HG02798 (cell line): ENCODE measurements at regions not wholly inside any gene's neighbourhood (a gene's known extent, or its start where the extent isn't known, plus 50 kb on each side); places are given as distances from the start of the nearest gene placed in this dataset.

Experiments
- ATAC-seq: cut with Tn5 transposase; IDR thresholded peaks from one replicate; pipeline ENCODE4 v1.9.1; 2021; ENCODE audit warnings: mild to moderate bottlenecking; ENCODE audit not compliant: unreplicated experiment, poor library complexity

DNA sequence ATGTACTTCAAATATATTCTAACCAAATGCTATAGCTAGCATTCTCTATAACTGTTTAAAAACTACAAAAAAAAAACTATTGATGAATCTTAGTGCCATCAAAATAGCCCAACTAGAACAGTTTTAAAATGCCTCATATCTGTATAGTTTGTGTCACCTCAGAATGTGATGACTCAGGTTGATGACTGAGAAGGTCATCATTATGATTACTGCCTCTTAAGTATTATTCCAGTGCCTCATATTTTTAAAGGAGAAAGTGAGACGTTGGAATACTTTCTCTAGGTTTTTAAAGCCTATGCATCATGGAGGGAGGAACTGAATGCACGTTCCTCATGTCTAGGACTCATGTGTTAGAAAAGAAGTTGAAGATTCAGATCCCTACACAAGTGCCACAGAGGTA, 88.2 kb downstream of the TMA16 start:
- no peak for ATAC-seq

DNA sequence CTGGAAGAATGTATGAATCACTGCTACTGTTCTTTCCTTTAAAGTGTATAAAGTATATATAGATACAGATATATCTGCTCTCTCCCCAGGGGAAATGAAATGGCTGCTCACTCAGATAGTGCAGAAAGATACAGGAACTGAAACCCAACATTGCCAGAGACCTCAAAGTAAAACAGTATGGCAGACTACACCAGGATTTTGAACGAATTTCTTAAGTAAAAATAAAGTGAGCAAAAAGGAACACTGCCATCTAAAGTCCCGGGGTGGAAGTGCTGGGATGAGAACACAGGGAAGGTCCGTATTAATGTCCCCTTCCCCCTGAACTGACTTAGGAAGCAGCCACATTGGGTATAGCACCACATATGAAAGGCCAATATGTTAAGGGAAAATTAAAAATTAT, 93.4 kb downstream of the TMA16 start:
- peak; percentile 54 for ATAC-seq

DNA sequence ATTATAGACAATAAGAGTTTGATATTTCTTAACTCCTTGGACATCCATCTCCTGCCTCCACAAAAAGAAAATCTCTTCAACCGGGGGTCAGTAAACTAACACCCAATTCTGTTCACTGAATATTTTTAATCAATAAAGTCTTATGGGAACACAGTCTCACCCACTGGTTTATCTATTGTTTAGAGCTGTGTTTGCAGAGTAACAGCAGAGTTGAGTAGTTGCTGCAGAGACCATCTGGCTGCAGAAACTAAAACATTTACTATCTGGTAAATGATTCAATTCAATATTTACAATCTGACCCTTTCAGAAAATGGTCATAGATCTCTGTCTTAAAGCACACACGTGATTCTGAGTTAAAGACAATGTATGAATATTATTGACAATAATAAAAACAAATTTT, 94.0 kb downstream of the TMA16 start:
- no peak for ATAC-seq

DNA sequence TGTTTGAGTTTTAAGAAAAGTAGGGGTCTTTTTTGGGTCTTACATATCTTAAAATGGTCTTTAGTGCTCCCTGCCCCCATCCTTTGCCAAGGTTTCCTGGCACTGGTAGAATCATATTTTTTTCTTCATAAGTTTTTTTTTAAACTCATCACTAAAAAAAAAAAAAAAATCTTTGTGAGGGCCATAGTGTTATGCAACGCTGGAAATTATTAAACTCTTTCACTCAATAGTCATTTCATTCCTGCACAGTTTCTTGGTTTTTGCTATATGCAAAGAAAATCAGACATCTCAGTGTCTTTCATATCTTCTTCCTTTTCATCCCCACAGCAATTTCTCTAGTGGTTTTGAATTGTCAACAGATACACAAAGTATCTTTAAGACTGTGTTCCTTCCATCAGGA, 95.6 kb downstream of the TMA16 start:
- no peak for ATAC-seq

DNA sequence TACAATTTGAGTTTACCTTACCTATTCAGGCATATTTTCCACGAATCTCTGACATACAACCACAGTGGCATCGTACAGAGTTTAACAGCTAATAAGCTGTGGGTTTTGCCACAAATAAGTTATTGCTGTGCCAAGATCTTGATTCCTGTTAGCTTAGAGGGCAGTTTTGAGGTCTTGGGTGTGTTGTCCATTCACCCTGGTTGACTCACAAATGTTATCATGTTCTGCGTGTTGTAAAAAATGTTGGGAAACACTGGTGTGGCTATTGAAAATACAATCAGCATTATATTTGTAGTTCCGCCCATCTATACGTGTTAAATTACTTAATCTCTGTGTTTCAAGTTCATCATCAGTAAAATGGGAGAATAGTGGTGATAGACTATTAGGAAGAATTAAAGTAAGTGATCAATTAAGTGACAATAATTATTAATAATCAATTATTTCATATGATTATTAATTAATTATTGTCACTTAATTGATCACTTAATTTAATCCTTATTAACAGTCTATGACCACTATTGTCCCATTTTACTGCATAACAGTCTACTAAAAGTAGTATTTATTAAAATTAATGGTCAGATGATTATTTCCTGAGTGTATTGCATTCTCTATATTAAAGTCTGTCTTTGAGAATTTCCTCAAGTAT, 96.3 kb downstream of the TMA16 start:
- no peak for ATAC-seq

DNA sequence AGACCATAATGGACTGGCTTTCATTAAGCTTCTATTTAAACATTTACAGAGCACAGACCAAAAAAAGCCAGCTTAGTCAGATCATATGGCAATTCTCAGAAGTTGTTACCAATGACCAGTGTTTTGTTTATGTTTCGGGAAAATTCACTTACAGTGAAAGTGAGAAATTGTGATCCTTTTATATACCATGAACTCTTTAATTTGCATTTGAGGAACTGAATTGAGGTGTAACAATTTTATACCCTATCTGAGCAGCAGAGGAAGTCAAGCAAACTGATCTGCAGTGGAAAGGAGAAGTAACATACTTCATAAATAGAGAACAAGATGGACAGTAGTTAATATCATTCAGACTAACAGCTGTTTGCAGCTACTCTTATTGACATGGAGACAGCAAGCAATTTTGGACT, 97.1 kb downstream of the TMA16 start:
- peak; percentile 83 for ATAC-seq

DNA sequence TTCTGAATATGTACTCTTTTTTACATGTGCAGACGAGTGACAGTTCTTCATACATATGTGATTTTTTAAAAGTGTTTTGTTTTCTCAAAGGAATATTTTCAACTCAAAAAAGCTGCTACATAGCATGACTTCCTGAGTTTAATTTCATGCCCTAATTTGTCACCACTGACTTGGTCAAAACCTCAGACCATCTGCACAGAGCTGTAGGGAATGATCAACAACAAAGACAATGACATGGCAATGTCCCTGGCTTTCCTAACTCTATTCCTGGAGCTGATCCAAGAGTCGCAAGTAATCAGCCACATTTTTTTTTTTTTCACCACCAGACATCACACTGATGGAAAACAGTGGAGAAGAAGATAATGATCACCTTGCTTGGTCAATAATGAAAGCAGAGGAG, 97.7 kb downstream of the TMA16 start:
- ATAC-seq: no peak

DNA sequence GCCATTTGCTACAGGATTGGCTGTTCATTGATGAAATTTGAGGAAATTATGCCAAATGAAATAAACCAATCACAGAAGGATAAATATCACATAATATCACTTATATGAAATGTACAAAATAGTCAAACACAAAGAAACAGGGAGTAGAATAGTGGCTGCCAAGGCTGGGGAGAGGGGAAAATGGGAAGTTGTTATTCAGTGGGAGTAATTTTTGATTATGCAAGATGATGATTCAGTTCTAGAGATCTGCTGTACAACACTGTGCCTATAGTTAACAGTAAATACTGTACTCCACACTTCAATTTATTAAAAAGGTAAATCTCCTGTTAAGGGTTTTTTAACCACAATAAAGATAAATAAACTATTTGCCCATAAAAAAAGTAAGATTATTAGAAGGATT, 101.1 kb downstream of the TMA16 start:
- ATAC-seq: no peak

DNA sequence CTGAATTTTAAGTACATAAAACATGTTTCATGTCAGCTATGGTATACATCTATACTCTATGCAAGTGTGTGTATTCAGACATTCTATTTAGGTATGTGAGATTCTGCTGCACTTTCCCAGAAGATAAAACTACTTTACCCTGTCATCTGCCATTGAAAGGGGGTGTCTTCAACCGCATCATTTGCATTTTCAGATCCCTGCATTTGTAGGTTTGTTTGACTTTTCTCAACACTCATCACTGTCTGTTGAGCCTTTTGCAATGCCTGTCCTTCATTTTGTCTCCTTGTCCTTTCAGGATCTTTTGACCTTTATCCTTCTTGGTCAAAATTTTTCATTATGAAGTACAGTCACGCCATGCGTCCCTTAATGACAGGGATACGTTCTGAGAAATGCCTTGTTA, 103.5 kb downstream of the TMA16 start:
- peak; percentile 65 for ATAC-seq

DNA sequence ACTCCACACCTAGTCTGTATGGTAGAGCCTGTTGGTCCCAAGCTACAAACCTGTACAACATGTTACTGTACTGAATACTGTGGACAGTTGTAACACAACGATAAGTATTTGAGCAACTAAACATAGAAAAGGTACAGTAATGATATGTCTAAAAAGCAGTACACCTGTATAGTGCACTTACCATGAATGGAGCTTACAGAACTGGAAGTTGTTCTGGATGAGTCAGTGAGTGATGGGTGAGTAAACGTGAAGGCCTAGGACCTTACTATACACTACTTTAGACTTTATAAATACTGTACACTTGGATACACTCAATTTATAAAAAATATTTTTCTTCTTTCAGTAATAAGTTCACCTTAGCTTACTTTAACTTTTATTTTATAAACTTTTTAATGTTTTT, 104.0 kb downstream of the TMA16 start:
- peak; percentile 28 for ATAC-seq

DNA sequence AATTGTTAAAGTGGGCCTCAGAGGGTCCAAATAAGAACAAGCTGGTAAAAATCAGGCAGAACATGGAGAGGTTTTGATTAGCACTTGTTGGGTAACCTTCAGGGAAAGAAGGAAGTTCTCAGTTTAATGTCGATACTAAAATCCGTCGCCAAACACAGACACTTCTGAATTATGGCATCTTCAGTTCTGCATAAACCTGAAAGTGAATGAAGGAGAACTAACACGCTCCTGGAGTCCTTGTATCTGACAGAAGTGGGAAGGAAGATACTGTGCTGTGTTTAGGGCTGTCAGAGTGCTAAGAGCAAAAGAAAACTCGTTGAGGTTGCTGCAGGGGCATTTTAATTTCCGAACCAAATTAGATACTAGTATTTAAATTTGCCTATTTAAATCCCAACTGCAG, 106.2 kb downstream of the TMA16 start:
- ATAC-seq: no peak

DNA sequence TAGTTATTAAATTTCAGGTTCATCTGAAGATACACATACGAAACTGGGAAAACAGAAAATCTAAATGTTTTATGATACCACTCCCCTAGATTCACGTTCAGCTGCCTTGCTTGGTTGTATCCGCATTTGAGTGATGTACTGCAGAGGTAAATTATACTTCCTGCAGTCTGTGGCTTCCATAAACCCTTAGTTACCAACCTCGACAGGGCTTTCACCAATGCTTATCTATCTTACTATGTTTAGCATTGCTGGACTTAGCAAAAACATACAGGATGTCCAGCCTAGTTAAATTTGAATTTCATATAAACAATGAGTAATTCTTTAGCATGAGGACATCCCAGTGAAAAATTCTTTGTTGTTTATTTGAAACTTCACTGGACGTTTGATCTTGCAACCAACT, 108.8 kb downstream of the TMA16 start:
- ATAC-seq: no peak

DNA sequence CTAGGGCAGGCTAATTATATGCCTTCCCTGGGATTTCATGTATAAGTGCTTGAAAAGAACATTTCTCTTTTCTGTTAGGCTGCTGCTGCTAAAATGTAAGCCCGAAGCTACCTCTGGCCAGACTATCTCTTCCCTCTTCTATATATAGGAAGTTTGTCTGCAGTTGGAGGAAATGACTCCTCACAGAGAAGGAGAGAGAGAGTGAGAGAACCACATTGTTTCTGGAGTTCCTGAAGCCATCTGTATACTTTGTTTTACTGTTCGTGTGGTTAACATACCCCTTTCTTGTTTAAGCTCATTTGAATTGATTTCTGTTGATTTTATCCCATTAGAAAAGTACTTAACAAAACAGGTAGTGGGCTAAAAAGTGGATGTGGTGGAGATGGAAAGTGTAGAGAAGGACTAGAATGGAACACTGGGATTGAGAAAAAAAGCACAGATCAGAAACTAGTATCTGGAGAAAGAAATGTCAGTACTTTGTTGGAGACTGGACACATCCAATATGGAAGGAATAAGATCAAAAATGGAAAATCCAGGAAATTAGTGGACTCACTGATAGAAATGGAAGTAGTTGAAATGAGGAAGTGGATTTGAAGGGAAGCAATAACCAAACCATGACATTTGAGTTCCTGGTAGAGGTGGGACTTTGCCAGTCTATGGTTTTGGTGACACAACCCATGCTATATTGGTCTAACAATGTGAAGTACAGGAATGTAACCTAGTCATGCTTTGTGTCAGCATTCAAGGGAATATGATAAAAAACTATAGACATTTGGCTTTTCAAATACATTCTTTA, 112.6 kb downstream of the TMA16 start:
- no peak for ATAC-seq

DNA sequence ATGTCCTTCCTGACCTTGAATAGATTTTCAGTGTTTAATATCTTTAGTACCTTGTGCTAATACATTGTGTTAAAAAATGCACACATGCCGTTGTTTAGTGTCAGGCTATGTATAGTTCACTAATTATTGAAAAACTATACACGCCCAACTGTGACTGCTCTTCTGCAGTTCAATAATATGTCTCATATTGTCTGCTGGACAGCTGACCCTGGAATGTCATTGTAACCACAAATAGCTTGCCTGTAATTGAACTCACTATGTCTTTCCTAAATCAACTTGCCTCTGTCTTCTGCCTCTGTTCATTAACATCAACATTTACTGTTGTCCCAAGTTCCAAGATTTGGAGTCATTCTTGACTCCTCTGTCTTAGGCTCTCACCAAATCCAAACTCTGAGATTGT, 114.5 kb downstream of the TMA16 start:
- ATAC-seq: no peak

DNA sequence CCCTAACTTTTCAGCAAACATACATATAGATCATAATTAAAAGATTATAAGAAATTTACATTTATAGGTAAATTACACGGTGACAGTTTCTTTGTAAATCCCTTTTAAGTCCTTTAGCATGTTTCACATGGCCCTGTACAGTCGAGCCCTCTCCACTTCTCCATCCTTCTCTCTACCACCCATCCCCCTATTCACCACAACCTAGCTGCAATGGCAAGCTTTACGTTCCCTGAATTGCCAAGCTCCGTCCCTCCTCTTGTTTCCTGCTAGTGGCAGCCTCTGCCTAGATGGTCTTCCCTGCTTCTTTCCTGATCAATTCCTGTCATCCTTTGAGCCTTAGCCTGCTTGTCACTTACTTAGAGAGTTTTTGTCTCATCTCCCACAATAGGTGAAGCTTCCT, 116.2 kb downstream of the TMA16 start:
- ATAC-seq: no peak

DNA sequence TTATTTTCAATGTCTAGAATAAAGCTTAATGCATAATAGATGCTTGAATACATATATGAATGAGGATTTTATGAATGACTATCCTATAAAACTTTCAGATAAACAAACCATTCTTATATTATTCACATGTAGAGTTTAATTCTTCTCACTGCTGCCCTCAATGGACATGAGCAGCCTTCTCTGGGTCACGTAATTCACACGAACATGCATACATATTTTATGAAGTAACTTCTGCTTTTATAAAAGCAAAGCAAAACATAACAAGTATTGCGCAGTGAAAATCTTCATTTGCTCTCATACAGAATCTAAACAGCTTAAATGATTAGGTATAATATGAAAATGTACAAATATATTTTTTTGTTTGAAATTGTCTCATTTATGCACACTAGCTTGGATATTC, 116.7 kb downstream of the TMA16 start:
- ATAC-seq: no peak

DNA sequence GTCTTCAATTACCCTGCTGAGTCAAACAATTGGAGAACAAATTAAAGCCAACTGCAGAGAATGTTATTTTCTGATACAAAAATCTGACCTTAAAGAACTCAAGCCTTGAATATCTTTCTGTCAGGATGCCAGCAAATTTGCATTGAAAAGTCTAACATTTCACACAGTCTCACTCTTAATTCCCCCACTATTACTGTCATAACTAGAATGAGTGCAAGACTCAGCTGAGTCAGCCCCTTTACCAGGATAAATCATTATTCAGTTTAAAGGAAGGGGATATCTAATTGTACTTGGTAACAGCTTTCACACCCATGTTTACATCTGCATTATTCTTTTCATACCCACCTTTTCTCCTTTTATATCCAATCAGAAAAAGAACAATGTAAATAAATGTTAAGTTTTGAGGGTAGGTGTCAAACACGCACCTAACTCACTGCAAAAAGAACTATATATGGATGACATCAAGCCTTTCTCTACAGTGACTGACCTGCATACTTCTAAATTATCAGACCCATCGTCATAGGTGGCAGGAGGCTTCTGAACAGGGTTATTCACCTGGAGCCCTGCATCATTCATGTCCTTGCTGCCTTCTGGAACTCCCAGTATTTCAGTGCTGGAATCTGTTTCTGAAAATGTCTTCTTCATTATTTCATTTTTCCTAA, 117.4 kb downstream of the TMA16 start:
- ATAC-seq: peak; percentile 66

DNA sequence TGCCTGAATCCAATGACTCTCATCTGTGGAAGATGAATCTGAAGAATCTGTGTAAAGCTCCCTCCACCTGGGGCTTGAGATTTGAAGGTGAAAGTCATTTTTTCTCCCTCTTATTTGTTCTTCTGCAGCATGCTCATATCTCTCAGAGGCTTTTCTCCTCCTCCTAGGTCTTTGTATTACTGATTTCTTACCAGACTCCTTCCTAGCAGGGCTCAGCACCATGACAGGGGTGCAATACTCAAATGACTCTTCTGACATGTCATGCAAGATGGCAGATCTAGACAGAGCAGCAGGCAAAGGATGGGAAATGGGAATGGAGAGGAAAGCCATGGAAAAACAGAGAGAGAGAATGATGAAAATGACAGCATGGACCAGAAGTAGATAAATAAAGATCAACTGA, 118.3 kb downstream of the TMA16 start:
- ATAC-seq: no peak

DNA sequence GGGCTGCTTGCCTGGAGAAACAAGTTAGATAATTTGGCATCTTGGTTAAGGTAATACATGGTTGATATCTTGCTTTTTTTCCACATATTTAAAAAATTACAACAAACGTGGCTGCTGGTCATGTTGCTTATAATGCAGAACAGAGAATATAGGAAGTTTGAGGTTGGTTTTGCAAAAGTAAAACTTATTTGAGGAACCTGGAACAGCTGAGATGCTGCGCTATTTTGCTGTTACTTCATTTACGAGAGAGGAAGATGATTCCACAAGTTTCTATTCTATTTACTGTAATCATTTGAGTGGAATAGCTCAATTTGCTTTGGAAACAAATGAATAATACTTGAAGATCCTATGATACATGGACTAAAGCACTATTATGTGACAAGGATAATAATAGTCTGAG, 118.9 kb downstream of the TMA16 start:
- ATAC-seq: no peak

DNA sequence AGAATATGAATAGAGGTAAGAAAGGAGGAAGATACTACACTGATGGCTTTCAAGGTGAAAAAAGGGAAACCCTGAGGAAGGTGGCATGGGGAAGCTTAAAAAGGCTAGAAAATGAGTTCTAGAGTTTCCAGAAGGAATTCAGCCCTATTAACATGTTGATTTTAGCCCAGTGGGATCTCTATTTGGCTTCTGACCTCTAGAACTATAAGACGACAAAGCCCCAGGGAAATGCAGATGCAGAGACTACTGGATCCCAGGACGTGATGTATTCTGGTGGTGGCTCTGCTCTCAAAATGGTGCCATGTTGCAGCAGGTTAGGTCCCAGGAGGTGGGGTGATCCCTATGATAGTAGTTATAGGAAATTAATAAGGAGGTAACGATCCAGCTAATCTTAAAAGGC, 120.4 kb downstream of the TMA16 start:
- ATAC-seq: no peak

DNA sequence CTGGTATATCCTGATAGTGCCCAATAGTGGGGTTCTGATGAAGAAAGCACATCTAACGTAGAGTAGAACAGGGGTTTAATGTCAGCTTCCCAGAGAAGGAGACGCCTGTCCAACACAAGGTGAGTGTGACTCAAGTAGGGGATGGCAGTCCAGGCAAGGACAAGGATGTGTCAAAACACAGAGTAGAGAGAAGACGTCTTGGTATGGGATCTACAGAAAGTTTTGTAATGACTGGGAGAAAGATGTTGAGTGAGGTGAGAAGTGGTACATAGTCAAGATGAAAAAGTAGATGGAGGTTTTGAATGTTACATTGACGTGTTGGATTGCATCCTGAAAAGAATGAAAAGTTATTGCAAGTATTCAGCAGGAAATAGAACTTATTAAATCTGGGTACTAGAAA, 124.4 kb downstream of the TMA16 start:
- ATAC-seq: no peak

DNA sequence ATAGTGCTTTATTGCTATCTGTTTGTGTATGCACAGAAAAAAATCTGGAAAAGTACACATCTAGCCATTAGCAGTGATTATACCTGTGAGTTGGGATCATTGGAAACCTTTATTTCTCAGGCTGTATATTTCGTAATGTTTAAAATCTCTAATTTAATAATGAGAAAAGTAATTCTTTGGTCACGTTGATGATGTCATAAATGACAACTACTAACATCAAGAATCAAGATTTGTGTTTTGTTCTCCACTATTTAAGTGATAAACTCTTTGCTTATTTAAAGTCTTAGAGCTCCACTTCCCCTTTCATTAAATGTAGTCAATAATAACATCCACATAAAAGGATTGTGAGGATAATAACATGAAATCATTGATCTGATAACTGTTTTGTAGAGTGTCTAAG, 126.2 kb downstream of the TMA16 start:
- no peak for ATAC-seq
